HG03196 (cell line): ENCODE measurements at regions not wholly inside any gene's neighbourhood (a gene's known extent, or its start where the extent isn't known, plus 50 kb on each side); places are given as distances from the start of the nearest gene placed in this dataset.
"Not testable (repeated sequence)": the region's sequence is repeated elsewhere in the genome, so short reads cannot be mapped to it uniquely, and the experiment has no call there.

ENCODE experiments used
- ATAC-seq: cut with Tn5 transposase; IDR thresholded peaks from one replicate; pipeline ENCODE4 v1.9.1; 2021; ENCODE audit not compliant: unreplicated experiment

DNA sequence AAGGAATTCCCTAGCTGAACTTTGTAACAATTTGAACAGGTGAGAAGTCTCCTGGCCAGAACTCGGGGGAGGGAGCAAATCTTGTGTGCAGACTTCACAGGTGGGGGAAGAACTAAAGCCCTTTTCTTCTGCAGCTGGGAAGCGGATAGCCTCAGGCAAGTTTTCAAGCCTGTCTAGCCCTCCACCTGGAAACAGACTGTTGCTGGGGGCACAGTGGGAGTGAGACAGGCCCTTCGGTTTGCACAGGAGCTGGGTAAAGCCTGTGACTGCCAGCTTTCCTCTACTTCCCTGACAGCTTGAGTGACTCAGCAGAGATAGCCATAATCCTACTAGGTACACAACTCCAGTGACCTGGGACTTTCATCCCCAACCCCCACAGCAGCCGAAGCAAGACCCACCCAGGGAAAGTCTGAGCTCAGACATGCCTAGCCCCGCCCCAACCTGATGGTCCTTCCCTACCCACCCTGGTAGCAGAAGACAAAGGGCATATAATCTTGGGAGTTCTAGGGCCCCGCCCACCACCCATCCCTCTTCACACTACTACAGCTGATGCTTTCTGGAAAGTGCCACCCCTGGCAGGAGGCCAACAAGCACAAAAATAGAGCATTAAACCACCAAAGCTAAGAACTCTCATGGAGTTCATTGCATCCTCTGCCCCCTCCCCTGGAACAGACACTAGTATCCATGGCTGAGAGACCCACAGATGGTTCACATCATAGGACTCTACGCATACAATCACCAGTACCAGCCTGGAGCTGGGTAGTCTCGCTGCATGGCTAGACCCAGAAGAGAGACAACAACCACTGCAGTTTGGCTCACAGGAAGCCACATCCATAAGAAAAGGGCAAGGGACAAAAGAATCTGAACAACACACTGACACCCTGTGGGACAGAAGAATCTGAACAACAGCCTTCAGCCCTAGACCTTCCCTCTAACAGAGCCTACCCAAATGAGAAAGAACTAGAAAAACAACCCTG lies 479.0 kb downstream of the RAP2B start:
- no peak for ATAC-seq

DNA sequence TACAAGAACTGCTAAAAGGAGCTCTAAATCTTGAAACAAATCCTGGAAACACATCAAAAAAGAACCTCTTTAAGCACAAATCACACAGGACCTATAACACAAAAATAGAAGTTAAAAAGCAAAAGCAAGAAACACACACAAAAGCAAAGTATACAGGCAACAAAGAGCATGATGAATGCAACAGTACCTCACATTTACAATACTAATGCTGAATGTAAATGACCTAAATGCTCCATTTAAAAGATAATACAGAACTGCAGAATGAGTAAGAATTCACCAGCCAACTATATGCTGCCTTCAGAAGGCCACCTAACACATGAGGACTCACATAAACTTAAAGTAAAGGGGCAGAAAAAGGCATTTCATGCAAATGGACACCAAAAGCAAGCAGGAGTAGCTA lies 478.6 kb upstream of the ARHGEF26 start:
- not testable (repeated sequence) for ATAC-seq

DNA sequence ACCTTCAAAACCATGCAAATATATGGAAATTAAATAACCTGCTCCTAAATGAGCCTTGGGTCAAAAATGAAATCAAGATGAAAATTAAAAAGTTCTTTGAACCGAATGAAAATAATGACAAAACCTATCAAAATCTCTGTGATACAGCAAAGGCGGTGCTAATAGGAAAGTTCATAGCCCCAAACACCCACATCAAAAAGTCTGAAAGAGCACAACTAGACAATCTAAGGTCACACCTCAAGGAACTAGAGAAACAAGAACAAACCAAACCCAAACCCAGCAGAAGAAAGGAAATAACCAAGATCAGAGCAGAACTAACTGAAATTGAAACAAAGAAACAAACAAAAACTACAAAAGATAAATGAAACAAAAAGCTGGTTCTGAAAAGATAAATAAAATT lies 477.7 kb upstream of the ARHGEF26 start:
- not testable (repeated sequence) for ATAC-seq

DNA sequence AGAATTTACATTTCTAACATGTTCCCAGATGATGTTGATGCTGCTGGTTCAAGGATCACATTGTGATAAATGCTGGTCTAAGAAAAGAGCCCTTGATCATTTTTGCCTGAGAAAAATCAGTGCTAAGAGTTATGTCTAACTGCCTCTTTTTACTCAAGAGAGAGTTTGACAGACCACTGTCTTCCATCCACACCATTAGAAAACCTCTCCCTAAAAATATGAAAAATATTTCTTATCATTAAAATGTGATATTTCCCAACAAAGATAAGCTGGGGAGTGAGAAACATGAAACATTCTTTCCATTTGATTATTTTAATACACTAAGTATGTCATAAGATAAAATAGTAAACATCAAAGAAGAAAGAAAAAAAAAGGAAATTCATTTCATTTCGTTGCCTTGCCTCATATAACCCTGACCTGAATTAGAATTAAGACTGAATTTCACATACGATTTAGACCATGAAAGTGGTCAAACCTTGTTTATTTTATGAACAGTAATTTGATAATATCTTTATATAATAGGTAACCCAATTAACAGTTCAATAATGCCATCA lies 471.8 kb upstream of the ARHGEF26 start:
- ATAC-seq: no peak

DNA sequence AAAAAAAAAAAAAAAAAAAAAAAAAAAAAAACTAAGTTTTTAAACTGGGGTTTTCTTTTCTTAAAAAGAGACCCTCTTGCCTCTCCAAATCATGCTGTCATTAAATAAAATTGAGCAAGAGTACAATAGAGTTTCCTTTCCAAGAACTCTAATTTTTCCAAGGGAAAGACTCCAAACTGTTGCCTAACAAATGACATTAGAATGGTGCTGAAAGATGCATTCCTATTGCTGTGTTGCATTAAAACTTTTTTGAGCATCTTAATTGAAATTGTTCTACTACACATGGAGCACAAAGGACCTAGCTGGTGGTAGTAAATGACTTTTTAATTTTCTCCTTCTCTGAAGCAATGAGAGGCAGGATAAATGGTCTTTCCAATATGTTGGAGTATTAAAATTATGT lies 469.1 kb upstream of the ARHGEF26 start:
- no peak for ATAC-seq

DNA sequence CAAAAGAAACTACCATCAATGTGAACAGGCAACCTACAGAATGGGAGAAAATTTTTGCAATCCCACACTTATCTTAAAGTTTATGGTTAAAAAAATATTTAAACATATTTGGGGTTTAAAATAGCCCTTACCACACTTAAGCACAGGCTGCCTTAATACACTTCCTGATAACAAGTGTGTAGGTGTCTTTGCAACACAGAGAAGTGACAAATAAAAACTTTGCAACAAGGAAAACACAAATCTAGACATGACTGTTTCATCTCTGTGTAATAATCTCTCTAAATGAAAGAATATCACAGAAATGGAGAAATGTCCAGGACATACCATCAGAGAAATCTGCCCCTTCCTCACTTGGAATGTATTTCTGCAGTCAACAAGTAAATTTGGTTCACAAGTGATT lies 464.1 kb upstream of the ARHGEF26 start:
- ATAC-seq: no peak

DNA sequence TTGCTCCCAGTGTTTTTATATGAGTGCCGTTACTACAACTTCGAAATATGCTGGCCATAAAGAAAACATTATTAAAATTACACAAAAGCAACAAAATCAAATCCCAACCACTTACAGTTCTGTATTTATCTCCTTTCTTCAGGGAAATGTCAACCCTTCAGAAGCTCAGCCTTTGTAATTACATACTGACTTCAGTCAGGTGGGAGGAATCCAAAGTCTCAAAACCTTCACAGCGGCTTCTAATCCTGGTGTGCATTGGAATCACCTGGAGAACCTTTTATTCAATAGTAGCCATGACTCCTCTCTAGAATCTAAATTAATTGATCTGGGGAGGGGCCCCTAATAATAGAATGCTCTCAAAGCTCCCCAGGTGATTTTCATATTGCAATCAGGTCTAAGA lies 463.7 kb upstream of the ARHGEF26 start:
- ATAC-seq: no peak

DNA sequence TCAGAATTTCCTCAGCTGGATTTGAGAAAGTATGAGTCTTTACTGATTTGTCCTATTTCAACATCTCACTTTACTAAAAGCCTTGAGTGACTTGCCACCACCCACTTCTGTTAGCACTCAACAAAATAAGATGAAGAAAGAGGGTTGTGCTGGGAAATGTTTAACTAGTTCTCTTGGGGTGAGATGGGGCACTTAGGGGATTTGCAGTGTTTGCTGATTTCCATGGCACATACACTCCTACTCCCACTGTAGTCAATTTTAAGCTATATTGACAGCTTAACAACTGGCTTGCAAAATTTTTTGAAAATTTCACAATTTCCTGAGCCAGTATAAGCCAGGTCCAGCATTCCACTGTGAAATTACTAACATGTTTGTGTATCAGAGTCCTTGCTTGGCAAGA lies 463.1 kb upstream of the ARHGEF26 start:
- ATAC-seq: no peak

DNA sequence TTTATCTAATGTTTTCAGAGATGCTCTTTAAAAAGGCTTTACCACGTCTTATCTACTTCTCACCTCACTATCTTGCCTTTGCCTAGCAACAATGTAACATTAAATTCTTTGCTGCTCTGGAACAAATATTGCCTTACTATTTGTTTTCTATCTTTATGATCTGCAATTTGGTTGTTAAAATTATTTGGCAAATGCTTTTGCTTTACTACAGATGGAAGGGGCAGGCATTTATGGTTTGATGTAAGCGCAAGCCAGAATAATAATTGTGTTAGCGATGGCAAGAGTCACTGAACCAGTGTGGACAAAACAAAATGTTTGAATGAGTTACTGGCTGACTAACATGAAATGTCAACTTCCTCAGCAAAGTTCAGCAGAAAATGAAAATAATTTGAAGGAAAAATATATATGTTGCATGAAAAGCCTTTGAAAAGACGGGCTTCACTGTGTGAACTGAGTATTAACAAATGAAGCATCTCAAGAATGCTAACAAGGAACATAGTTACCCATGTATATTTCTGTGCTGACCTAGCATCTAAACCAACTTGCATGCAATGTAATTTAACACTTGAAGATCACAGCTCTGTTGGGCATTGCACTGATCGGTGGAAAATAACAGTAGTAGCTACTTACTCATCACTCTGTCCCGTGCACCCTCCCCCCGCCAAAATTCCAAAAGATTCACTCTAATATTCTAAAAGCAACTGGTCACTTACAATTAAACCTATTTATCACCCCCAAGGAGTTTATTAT lies 454.0 kb upstream of the ARHGEF26 start:
- ATAC-seq: no peak

DNA sequence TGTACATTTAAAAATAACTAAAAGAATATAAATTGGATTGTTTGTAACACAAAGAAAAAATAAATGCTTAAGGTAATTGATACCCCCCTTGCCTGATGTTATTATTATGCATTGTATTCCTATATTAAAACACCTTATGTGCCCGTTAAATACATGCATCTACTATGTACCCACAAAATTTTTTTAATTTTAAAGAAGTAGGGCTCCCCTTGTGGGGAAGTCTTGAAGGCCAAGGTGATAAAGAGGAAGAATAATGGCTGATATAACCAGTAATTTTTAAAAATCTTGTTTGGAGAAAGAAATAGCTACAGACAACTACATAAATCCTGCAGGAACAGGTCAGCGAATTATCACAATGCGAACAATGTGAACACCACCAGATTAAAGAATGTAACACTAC lies 451.7 kb upstream of the ARHGEF26 start:
- no peak for ATAC-seq

DNA sequence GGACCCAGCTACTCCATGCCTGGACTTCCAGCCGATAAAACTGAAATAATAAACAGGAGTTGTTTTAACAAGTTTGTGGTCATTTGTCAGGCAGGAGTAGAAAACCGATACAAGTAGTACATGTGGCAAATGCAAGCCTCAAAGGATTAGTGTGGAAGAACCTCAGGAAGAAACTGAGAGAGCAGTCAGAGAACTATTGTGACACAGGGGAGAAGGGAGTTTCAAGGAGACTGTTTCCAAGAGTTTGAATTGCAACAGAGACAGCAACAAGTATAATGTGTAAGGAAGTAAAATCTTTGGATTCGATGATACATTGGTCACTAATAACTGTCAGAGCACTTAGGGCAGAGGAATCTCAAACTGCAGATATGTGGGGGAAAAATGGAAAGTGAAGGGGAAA lies 450.6 kb upstream of the ARHGEF26 start:
- ATAC-seq: no peak

DNA sequence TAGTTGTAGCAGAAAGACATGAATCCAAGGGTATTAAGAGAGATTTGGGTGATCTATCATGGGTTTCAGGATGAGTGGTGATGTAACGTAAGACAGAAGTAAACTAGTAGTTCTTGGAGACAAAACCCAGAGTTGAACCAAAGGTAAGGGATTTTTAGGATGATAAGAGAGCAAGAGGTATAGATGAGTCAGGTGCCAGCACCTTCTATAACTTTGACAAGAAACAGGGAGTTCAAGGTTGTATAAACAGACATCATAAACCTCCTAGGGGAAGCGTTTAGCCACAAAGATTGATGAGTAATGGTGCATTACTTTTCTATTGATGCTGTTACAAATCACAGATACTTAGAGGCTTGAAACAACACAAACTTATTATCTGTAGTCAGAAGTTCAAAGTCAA lies 447.3 kb upstream of the ARHGEF26 start:
- ATAC-seq: no peak

DNA sequence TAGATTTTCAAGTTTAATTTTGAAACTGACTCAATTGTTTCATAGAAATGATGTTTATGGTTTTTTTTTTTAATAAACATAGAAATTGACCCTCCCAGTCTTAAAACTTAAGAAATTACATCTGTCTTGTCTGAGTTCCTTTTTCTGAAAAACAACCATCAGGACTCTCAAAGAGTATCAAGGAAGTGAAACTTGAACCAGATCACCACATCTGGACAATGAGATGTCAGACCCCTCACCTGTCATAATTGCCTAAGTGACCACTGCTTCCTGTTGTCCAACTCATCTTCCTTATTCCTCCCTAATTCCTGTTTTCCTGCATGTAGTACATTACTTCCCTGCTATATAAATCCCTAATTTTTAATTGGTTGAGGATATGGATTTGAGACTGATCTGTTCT lies 441.5 kb upstream of the ARHGEF26 start:
- ATAC-seq: no peak

DNA sequence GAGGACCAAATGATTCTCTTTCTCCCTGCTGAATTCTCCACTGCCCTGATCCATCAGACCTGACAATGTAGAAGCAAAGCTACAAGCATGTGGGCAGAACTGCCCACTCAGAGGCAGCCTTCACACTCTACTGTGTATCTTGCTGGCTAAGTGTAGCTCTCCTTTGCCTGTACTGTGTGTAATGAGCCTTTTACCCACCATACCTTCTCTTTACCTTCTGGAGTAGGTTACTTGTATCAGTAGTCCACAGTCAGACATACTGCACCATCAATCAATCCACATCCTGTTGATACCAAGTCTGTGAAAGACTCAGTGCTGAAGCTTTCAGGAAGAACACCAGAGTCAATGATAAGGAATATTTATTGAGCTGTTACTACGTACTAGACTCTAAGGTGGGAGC lies 440.7 kb upstream of the ARHGEF26 start:
- ATAC-seq: no peak

DNA sequence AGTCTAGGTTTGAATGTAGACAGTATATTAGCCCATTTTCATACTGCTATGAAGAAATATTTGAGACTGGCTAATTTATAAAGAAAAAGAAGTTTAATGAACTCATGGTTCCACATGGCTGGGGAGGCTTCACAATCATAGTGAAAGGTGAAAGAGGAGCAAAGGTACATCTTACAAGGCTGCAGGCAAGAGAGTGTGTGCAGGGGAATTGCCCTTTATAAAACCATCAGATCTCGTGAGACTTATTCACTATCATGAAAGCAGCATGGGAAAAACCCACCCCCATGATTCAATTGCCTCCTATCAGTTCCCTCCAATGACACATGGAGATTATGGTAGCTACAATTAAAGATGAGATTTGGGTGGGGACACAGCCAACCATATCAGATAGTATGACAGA lies 440.1 kb upstream of the ARHGEF26 start:
- no peak for ATAC-seq

DNA sequence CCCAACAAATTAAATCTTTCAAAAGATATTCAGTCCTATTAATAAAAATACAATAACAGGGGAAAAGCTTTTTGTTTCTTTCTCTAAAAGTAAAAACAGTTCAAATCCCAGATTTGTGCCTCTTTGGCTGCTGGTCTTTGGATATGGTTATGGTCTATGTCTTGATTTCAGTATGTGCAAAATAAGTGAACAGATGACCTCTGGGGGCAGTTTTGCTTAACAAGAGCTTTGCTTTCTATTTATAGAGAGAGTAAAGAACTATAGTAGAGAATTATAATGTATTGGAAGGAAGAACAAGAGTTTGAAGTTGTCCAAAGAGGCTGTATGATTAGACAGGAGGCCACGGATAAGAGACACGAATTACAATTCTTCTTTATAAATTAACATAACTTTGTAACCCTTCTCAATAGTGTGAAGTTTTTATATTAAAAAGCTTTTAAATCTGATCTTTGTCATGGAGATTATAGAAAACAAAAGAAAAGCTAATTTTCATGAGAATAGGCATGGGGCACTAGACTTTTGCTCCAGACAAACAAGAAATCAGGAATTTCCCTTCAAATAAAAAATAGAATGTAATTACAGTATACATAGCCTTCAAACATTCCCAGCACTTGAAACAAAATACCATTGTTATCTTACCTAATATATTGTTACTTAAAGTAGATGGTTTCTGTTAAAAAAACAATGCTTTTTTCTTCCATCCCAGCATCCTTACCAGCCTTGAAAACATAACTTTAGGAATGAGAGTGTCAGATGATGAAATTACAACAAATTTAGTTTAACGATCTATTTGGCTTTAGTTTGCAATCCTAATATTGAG lies 432.7 kb upstream of the ARHGEF26 start:
- no peak for ATAC-seq

DNA sequence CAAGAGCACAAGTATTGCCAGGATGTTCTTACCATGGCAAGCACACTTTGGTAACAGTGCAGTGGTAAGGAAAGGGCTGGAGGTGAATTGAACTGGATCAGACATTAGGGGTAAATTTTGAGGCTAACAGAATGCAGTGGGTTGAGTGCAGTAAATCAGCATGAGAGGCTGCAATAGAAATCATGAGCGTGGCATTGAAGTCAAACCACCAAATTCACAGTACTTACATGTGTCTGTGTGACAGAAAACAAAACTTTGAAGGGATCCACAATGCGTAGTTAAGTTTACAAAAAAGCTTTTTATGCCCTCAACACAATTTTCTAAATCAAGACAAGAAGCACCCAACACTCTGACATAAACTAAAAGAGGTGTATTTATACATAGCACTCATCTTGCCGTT lies 428.0 kb upstream of the ARHGEF26 start:
- no peak for ATAC-seq

DNA sequence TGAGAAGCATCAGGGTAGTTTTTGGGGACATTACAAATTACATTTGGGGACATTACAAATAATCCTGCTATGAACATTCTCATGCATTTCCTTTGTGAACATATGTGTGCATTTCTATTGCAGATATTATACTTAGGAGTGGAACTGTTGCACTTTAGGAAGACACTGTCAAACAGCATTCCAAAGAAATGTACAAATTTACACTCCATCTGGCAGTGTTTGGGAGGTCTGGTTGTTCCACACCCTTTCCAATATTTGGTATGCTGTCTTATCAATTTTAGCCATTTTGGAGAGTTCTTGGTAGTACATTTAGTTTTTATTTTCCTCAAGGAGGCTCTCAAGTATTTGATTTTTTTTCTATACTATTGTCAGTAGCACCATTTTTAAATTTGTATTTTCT lies 419.1 kb upstream of the ARHGEF26 start:
- no peak for ATAC-seq

DNA sequence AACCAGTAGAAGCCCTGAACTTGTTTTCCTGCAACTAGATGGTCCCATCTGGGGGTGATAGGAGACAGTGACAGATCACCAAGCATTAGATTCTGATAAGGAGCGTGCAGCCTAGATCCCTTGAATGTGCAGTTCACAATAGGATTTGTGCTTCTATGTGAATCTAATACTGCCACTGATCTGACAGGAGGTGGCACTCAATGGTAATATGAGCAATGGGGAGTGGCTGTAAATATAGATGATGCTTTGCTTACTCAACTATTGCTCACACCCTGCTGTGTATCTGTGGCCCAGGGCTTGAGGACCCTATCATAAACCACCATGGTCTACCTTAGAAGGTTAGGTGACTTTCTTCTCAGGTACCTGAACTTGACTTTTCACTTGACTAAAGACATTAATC lies 417.1 kb upstream of the ARHGEF26 start:
- ATAC-seq: no peak

DNA sequence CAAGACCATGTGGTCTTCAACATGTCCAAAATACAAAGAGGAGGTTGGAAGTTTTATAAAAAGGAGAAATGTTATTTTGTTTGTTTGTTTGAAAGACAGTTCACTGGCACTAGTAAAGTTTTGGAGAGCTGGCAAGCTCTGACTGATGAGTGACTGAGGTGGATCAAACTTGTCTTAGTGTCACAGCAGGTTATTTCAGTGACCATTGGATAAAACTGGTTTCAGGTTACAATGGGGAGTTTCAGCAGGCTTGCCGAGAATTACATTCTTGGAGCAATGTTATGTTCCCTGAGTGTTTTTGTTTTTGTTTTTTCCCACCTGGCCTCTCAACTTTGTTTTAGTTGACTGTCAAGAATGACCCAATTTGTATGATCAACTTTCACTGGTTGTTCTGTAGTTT lies 414.5 kb upstream of the ARHGEF26 start:
- ATAC-seq: no peak

DNA sequence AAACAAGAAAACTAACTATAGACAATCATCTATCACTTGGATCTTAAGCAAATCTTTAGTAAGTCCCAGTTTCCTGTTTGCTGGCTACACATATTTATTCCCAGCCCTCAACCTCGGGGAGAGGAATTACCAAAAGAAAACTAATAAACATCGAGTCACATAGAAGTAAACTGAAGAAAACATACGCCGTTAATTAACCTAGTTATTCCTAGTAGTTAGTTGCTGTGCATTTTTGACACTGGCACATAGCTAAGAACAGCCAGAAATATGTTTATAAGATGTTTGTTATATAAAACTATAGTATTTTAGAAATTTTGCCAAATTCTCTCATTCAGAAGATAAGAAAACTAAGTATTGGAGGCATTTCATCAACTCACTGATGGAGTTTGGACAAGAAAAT lies 407.2 kb upstream of the ARHGEF26 start:
- no peak for ATAC-seq
